K562 (cell line): ENCODE measurements at regions not wholly inside any gene's neighbourhood (a gene's known extent, or its start where the extent isn't known, plus 50 kb on each side); places are given as distances from the start of the nearest gene placed in this dataset.

Source experiments
- BRCA1 ChIP-seq, 2 experiments: fragments of 450-650 bp in 1 of 2; sonication (generic) in 1 of 2; formaldehyde crosslinking in 1 of 2; IDR thresholded peaks; 2 replicates each; pipeline versions ENCODE4 v1.5.0 to v1.6.1; 2017 to 2020; ENCODE audit warnings: mild to moderate bottlenecking in 1 of 2, missing genetic modification reagents in 1 of 2
- CHD4 ChIP-seq: fragments of 200-600 bp; sonication (generic); IDR thresholded peaks from 3 replicates; pipeline ENCODE4 v1.6.1; 2012; ENCODE audit warnings: low read depth, mild to moderate bottlenecking, mixed read lengths, low read length, inconsistent platforms; ENCODE audit not compliant: insufficient read depth, insufficient replicate concordance, poor library complexity, severe bottlenecking
- CREBBP ChIP-seq: IDR thresholded peaks from one replicate; pipeline ENCODE4 v1.6.1; 2012; ENCODE audit warnings: low read depth, mild to moderate bottlenecking, control low read depth, inconsistent platforms, low read length
- ESRRA ChIP-seq: fragments of 450-650 bp; IDR thresholded peaks from 2 replicates; pipeline ENCODE4 v1.6.1; 2014; ENCODE audit warnings: low read depth, mild to moderate bottlenecking, moderate library complexity, borderline replicate concordance
- MAFG ChIP-seq: fragments of 450-650 bp; conservative IDR thresholded peaks from 2 replicates; pipeline ENCODE4 v1.6.1; 2016; ENCODE audit warnings: missing genetic modification characterization, missing compliant biosample characterization
- PATZ1 ChIP-seq: fragments of 250-450 bp; sonication (Bioruptor Pico); IDR thresholded peaks from 2 replicates; pipeline ENCODE4 v1.5.0; 2020; ENCODE audit warnings: mild to moderate bottlenecking, borderline replicate concordance
- POLR2B ChIP-seq: fragments of 450-650 bp; IDR thresholded peaks from 2 replicates; pipeline ENCODE4 v1.6.1; 2018; ENCODE audit warnings: low read depth; ENCODE audit not compliant: partially characterized antibody
- POU5F1 ChIP-seq: fragments of 150-350 bp; IDR thresholded peaks from 2 replicates; pipeline ENCODE4 v1.6.1; 2014; ENCODE audit warnings: borderline replicate concordance, low read length, low read depth, mild to moderate bottlenecking; ENCODE audit not compliant: partially characterized antibody
- RNF2 ChIP-seq: sonication (generic); IDR thresholded peaks from 2 replicates; pipeline ENCODE4 v1.6.1; 2016
- ZNF217 ChIP-seq: sonication (generic); formaldehyde crosslinking; IDR thresholded peaks from 2 replicates; pipeline ENCODE4 v1.8.0; 2022; ENCODE audit warnings: mild to moderate bottlenecking, missing genetic modification reagents
- ZNF280A ChIP-seq: fragments of 450-650 bp; IDR thresholded peaks from 2 replicates; pipeline ENCODE4 v1.6.1; 2018; ENCODE audit warnings: mild to moderate bottlenecking, low read depth; ENCODE audit not compliant: partially characterized antibody
- ZNF644 ChIP-seq: fragments of 200-800 bp; sonication (Bioruptor generic); IDR thresholded peaks from 2 replicates; pipeline ENCODE4 v1.6.1; 2016; ENCODE audit warnings: low read depth, missing genetic modification characterization, missing compliant biosample characterization
- ZNF764 ChIP-seq: fragments of 250-450 bp; sonication (Bioruptor Pico); IDR thresholded peaks from 2 replicates; pipeline ENCODE4 v1.4.0; 2020; ENCODE audit warnings: low read depth, mild to moderate bottlenecking, moderate library complexity
- TF ChIP-seq, protein P1 (sequence below): fragments of 450-650 bp; IDR thresholded peaks from 2 replicates; pipeline ENCODE4 v1.6.1; 2016; ENCODE audit warnings: mild to moderate bottlenecking
- TF ChIP-seq, protein P2 (sequence below): fragments of 450-650 bp; formaldehyde crosslinking; IDR thresholded peaks from 2 replicates; pipeline ENCODE4 v1.4.0; 2020; ENCODE audit warnings: mild to moderate bottlenecking, mixed read lengths

DNA sequence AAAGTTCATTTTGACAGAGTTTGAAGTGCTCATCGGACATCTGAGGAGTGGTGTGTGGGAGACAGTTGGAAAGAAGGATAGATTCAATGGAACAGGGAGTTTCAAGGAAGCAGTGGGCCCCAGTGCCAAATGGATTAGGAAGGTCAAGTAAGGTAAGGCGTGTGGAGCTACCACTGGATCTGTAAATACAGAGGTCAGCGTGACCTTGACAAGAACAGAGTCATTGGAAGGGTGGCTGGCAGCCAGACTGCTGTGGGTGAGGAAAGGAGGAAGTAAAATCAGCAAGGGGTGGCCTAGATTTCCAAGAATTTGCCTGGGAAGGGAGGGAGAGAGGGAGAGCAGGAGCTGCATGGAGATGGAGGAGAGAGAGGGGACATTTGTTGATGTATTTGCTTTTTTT, 68.2 kb upstream of the IGF1 start (continued):
- no peak for TF ChIP-seq PATZ1 (CRISPR knock-in tag)
- no peak for TF ChIP-seq CHD4
- peak; percentile 99 for TF ChIP-seq ESRRA
- no peak for TF ChIP-seq BRCA1 (IDR thresholded peaks at IDR 0.05)
- TF ChIP-seq BRCA1 (CRISPR knock-in tag; IDR thresholded peaks at IDR 0.05): no peak
- TF ChIP-seq ZNF217 (CRISPR knock-in tag): no peak
- TF ChIP-seq ZNF644 (tag): no peak
- TF ChIP-seq POU5F1: no peak
- no peak for TF ChIP-seq POLR2B
- TF ChIP-seq ZNF280A: no peak
- TF ChIP-seq ZNF764 (CRISPR knock-in tag): no peak
- TF ChIP-seq, protein P1, sequence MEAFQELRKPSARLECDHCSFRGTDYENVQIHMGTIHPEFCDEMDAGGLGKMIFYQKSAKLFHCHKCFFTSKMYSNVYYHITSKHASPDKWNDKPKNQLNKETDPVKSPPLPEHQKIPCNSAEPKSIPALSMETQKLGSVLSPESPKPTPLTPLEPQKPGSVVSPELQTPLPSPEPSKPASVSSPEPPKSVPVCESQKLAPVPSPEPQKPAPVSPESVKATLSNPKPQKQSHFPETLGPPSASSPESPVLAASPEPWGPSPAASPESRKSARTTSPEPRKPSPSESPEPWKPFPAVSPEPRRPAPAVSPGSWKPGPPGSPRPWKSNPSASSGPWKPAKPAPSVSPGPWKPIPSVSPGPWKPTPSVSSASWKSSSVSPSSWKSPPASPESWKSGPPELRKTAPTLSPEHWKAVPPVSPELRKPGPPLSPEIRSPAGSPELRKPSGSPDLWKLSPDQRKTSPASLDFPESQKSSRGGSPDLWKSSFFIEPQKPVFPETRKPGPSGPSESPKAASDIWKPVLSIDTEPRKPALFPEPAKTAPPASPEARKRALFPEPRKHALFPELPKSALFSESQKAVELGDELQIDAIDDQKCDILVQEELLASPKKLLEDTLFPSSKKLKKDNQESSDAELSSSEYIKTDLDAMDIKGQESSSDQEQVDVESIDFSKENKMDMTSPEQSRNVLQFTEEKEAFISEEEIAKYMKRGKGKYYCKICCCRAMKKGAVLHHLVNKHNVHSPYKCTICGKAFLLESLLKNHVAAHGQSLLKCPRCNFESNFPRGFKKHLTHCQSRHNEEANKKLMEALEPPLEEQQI: no peak
- TF ChIP-seq MAFG (tag): no peak
- TF ChIP-seq, protein P2, sequence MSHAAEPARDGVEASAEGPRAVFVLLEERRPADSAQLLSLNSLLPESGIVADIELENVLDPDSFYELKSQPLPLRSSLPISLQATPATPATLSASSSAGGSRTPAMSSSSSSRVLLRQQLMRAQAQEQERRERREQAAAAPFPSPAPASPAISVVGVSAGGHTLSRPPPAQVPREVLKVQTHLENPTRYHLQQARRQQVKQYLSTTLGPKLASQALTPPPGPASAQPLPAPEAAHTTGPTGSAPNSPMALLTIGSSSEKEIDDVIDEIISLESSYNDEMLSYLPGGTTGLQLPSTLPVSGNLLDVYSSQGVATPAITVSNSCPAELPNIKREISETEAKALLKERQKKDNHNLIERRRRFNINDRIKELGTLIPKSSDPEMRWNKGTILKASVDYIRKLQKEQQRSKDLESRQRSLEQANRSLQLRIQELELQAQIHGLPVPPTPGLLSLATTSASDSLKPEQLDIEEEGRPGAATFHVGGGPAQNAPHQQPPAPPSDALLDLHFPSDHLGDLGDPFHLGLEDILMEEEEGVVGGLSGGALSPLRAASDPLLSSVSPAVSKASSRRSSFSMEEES (CRISPR knock-in tag): no peak
- TF ChIP-seq RNF2: no peak
- no peak for TF ChIP-seq CREBBP
